ENCODE measurements at regions not wholly inside any gene's neighbourhood (a gene's known extent, or its start where the extent isn't known, plus 50 kb on each side); places are given as distances from the start of the nearest gene placed in this dataset.
"Not testable (repeated sequence)": the region's sequence is repeated elsewhere in the genome, so short reads cannot be mapped to it uniquely, and the experiment has no call there.

DNA sequence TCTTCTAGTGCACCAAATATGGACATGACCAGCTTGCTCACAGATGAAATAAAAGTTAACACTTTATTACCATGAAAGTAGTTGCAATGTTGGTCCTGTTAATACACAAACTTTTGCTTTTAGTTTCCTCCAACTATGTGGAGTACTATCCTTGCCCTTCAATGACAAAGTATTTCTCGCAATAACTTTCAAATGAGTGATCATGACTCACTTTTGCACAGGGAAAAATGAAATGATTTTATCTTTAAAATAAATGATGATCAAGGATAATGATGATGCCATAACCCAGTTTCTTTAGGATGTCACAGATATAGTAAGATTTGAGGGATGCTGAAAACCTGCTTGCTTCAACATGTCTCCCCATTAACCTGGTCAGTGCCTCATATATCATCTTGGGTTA is 254.0 kb upstream of the KITLG start:
- ChIA-PET CTCF (no interaction called here), POLR2A (no interaction called here)

- POLR2A ChIA-PET = no interaction called here
- CTCF ChIA-PET = no interaction called here
Observed at GRCh38 chr12:88833641-88834116, 253.4 kb upstream of the KITLG start.

DNA sequence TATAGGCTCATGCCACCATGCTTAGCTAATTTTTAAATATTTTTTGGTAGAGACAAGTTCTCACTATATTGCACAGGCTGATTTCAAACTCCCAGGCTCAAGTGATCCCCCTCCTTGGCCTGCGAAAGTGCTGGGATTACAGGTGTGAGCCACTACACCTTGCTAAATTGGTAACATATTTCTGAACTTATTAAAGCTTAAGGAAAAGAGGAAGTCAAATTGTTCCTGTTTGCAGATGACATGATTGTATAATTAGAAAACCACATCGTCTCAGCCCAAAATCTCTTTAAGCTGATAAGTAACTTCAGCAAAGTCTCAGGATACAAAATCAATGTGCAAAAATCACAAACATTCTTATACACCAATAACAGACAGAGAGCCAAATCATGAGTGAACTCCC is 248.3 kb upstream of the KITLG start:
- POLR2A ChIA-PET, CTCF ChIA-PET: not testable (repeated sequence)

DNA sequence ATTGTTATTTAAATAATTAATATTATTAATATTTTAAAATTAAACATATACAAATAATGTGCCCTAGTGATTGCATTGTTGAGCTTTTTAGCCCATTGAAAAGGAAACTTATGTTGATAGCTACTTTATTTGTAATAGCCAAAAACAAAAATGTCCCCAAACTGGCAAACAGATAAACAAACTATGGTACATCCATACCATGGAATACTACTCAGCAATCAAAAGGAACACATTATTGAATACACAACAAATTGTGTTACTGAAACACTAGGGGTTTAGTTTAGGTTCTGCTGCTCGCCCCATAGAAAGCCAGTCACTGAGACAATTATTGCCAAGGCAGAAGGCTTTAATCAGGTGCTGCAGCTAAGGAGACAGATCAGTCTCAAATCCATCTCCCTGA is 239.7 kb upstream of the KITLG start:
- ChIA-PET POLR2A (no interaction called here), CTCF (no interaction called here)

GRCh38 chr12:88816201-88816600 is 235.9 kb upstream of the KITLG start:
- ChIA-PET CTCF (no interaction called here), POLR2A (no interaction called here)

DNA sequence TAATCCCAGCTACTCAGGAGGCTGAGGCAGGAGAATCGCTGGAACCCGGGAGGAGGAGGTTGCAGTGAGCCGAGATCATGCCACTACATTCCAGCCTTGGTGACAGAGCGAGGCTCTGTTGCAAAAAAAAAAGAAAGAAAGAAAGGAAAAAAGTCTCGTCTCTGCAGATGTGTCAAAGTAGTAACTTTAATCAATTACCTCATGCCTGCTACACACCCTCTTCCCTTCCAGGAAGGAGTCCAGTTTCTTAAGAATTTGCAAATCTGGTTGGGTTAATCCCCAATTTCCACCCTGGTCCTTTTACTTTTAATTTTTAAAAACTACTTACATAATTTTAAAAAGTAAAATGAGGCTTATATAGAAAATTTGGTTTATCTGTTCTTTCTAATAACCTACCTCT is 234.5 kb upstream of the KITLG start:
- ChIA-PET POLR2A (no interaction called here), CTCF (no interaction called here)

DNA sequence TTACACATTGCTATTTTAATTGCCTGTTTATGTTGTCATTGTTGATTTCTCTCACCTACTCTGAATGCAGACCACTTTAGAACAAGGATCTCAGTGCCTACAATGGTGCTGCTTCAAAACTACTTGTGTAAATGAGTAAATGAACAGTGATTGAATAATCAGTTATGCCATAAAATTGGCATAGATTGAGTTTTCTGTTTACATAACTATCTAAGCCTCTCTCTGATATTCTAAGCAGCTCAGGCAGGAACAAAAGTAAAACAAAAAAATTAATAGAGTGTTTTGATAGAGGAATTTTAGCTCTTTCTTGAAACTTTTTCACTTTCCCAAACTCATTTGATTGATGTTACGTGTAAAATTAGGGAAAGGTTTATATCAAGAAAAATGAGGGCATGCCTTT is 232.3 kb upstream of the KITLG start:
- CTCF ChIA-PET = no interaction called here
- POLR2A ChIA-PET = no interaction called here

- ChIA-PET CTCF (no interaction called here), POLR2A (no interaction called here)
Observed at GRCh38 chr12:88810806-88811205, 230.5 kb upstream of the KITLG start.

DNA sequence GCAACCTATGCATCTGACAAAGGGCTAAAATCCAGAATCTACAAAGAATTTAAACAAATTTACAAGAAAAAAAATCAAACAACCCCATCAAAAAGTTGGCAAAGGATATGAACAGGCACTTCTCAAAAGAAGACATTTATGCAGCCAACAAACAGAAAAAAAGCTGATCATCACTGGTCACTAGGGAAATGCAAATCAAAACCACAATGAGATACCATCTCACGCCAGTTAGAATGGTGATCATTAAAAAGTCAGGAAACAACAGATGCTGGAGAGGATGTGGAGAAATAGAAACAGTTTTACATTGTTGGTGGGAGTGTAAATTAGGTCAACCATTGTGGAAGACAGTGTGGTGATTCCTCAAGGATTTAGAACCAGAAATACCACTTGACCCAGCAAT is 229.6 kb upstream of the KITLG start:
- CTCF ChIA-PET, POLR2A ChIA-PET: not testable (repeated sequence)

DNA sequence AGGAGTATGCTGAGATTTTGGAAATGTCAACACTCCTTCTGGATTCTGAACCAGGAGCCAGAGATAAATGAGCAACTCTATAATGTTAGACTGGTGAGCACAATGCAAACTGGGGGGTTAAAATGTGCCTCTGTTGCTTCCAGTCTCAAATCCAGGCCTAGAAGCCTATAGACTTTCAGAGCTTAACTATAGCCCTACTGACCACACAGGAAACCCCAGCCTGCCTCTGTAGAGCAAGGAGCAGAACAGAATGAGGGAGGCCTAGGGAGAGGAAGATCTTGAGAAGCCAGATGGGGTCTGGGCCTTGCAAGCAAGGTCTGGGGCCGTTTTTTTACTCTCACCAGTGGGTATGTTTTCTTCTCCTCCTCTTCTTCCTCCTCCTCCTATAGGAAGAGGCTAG is 225.4 kb upstream of the KITLG start:
- ChIA-PET CTCF (no interaction called here), POLR2A (no interaction called here)

DNA sequence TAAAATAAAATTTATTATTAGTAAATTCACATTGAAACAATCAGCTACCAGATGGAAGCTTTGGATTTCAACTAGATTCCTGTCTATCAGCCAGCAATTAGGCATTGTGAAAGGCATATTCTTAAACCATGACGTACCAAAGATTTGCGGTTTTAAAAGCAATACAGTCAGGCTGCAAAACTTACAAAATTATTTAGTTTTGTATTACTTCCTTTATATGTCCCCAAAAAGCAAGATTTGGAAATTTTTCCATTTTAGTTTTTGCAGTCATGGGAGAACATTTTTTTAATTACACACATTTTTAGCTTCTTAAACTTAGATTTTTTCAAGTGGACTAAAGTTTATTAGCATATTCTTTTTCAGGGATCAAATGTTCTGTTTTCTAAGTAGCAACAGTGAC is 225.0 kb upstream of the KITLG start:
- ChIA-PET CTCF (no interaction called here), POLR2A (no interaction called here)

DNA sequence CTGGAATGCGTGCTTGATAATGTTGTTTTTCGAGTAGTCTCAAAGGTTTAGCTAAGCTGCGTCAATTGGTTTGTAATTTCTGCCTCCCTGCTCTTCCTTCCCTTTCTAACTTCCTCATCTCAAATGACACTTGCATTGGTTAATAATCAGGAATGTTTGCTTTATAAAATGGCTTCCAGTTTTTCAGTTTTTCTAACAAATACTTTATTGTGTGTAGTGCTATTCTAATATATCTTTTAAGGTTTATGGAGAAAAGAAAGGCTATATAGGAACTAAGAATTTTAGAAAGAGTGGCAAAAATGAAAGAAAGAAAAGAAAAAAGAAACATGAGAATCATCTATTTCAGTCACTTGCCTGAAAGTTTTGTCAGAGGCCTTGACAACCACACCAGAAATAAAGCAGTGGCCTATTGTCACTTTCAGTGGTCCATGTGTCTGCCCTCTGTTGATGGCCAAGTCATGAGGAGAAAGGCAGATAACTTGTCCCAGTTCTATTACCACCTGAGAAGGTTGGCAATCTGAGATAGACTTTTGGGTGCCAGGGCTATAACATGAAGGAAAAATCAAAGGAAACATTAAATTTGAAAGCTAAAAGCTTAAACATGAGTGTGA is 221.9 kb upstream of the KITLG start:
- CTCF ChIA-PET = no interaction called here

GRCh38 chr12:88801227-88802095 is 221.2 kb upstream of the KITLG start:
- POLR2A ChIA-PET = no interaction called here

More for the DNA sequence above, 221.9 kb upstream of the KITLG start:
- POLR2A ChIA-PET = no interaction called here

GRCh38 chr12:88793096-88793495 is 212.8 kb upstream of the KITLG start:
- CTCF ChIA-PET = no interaction called here
- POLR2A ChIA-PET = no interaction called here

More at GRCh38 chr12:88801227-88802095, 221.2 kb upstream of the KITLG start:
- CTCF ChIA-PET = no interaction called here

DNA sequence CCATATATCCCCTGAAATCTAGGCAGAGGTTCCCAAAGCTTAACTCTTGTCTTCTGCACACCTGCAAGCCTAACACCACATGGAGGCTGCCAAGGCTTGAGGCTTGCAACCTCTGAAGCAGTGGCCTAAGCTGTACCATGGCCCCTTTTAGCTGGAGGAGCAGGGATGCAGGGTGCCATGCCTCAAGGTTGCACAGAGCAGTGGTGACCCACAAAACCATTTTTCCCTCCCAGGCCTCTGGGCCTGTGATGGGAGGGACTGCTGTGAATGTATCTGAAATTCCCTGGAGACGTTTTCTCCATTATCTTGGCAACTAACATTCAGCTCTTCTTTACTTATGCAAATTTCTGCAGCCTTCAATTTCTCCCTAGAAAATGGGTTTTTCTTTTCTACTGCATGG is 210.0 kb upstream of the KITLG start:
- POLR2A ChIA-PET = no interaction called here
- CTCF ChIA-PET = no interaction called here

- CTCF ChIA-PET = no interaction called here
- POLR2A ChIA-PET = no interaction called here
Observed at GRCh38 chr12:88784166-88784565, 203.9 kb upstream of the KITLG start.

DNA sequence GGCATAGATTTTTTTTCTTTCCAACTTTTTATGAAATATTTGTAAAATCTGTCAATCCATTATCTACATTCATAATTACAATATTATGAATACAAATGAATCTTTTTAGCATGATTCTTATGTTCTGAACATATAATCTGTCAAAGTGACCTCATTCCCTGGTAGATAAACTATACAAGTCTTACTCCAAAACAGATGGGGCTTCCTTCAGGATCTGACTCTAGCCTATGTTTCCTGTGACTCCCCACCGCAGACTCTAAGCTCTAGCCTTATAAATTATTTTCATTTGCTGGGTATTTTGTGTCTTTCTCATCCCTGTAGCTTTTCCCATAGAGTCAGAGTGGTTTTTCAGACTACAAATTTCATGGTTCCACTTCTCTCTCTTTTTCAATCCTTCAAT is 202.1 kb upstream of the KITLG start:
- ChIA-PET CTCF (no interaction called here), POLR2A (no interaction called here)

DNA sequence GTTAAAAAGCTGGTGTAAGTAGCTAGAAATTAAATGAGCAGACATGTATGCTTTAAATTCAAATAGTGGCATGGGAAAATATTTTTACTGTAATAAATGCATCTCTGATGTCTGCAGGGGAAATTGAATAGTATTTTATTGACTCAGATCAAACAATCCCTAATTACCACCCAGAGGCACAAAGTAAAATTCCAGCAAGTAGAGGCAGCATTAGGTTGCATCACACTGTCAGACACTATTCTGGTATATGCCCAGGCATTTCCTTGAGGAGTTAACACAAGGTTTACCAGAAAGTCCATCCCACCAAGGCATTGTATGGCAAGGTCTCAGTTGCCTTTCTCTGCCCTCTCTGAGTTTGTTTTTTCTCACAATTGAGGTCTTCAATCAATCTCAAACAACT is 201.6 kb upstream of the KITLG start:
- POLR2A ChIA-PET = no interaction called here
- CTCF ChIA-PET = no interaction called here

DNA sequence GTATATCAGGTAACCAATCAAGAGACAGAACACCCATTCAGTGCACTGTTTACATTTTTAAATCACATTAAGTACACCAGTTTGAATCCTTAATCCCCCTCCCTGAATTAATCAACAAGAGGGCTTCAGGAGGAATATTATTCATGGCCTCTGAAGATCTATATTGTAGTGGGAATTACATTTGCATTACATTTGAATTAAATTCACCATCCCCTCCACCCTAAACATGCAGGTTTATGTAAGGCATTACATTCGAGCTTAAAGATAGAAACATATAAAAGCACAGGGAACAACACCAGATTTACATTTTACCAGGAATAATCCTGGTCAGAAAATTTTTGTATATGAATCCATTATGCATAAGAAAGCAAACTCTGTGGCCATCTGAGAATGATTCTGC is 197.8 kb upstream of the KITLG start:
- ChIA-PET CTCF (no interaction called here), POLR2A (no interaction called here)

- ChIA-PET CTCF (no interaction called here), POLR2A (no interaction called here)
Observed at GRCh38 chr12:88775742-88776151, 195.5 kb upstream of the KITLG start.

- CTCF ChIA-PET = no interaction called here
- POLR2A ChIA-PET = no interaction called here
Observed at GRCh38 chr12:88767699-88768098, 187.4 kb upstream of the KITLG start.
